WERI-Rb-1 (cell line): ENCODE measurements at regions not wholly inside any gene's neighbourhood (a gene's known extent, or its start where the extent isn't known, plus 50 kb on each side); places are given as distances from the start of the nearest gene placed in this dataset.

Source experiments
- DNase-seq: peaks from one replicate; pipeline ENCODE4 v3.0.0-alpha.2; 2020
- H3K27ac ChIP-seq: fragments of 250-450 bp; sonication (Bioruptor Pico); 2 replicates; pipeline ENCODE4 v1.5.1; 2020; ENCODE audit warnings: mild to moderate bottlenecking, moderate library complexity
- H3K27me3 ChIP-seq: fragments of 250-450 bp; sonication (Bioruptor Pico); 2 replicates; pipeline ENCODE4 v1.5.1; 2021; ENCODE audit warnings: mild to moderate bottlenecking, low read depth, moderate library complexity; ENCODE audit not compliant: insufficient read depth, severe bottlenecking
- H3K36me3 ChIP-seq: fragments of 250-450 bp; sonication (Bioruptor Pico); 2 replicates; pipeline ENCODE4 v1.5.1; 2020; ENCODE audit warnings: mild to moderate bottlenecking, moderate library complexity
- H3K4me3 ChIP-seq: 2 replicates; pipeline ENCODE4 v1.5.1; 2011; ENCODE audit warnings: low read depth, mild to moderate bottlenecking, control low read depth, low read length
- H3K9me3 ChIP-seq: fragments of 250-450 bp; sonication (Bioruptor Pico); 2 replicates; pipeline ENCODE4 v1.5.1; 2021; ENCODE audit warnings: mild to moderate bottlenecking, moderate library complexity; ENCODE audit not compliant: severe bottlenecking
- TF ChIP-seq, protein P1 (sequence below): IDR thresholded peaks from 2 replicates; pipeline ENCODE4 v1.5.1; 2011; ENCODE audit warnings: low read depth, mild to moderate bottlenecking, control low read depth, inconsistent platforms, low read length

DNA sequence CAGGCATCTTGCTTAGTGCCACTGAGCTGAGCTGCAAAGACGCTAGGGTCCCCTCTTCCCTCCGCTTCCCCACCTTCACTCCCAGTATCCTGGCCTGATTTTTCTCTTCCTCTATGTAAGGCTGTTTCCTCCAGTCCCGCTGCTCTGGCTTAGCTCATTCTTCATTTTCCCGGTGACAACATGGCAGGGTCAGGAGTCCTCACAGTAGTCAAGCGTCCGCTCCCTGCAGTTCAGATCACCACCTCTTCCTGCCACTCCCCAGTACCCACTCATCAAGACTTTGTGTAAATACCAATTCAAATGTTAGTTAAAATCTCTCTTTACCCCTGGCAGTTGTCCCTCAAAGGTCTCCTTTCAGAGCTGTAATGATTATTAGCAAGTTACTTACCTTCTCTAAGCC, 650.4 kb upstream of the CELF2 start:
- TF ChIP-seq, protein P1, sequence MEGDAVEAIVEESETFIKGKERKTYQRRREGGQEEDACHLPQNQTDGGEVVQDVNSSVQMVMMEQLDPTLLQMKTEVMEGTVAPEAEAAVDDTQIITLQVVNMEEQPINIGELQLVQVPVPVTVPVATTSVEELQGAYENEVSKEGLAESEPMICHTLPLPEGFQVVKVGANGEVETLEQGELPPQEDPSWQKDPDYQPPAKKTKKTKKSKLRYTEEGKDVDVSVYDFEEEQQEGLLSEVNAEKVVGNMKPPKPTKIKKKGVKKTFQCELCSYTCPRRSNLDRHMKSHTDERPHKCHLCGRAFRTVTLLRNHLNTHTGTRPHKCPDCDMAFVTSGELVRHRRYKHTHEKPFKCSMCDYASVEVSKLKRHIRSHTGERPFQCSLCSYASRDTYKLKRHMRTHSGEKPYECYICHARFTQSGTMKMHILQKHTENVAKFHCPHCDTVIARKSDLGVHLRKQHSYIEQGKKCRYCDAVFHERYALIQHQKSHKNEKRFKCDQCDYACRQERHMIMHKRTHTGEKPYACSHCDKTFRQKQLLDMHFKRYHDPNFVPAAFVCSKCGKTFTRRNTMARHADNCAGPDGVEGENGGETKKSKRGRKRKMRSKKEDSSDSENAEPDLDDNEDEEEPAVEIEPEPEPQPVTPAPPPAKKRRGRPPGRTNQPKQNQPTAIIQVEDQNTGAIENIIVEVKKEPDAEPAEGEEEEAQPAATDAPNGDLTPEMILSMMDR: no peak
- H3K9me3 ChIP-seq: no peaks in the 10 kb centered on the region
- H3K4me3 ChIP-seq: no peak overlapping the region
- no peaks in the 10 kb centered on the region for H3K36me3 ChIP-seq
- no peak for DNase-seq
- H3K27ac ChIP-seq: no peak overlapping the region
- H3K27me3 ChIP-seq: no peaks in the 10 kb centered on the region

DNA sequence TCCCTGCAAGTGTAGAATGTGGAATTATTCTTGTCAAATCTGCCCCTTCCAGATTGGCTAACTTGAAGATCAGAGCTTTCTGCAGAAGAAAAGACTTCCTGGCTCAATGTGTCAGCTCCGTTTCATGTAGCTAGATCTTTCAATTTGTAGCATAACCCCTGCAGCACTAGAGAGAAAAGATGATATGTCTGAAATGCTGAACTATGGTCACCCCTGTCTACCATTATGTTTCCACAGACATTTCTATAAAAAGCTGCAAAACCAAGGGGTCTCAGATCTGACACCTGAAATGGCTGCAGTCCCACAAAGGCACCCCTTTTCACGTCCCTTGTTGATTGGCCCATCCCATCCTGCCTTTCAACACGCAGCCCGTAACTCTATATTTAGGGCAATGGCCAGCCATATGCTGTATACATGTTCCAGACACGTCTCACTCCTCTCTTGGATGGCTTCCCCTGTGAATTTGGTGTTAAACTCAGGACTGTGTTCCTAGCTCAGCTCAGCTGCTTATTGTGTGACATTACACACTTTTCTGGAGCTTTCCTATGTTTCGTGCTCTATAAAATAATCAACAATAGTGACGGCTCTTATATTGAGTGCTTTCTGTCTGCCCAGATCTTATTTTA, 648.6 kb upstream of the CELF2 start:
- no peaks in the 10 kb centered on the region for H3K9me3 ChIP-seq
- H3K36me3 ChIP-seq: no peaks in the 10 kb centered on the region
- TF ChIP-seq, protein P1: no peak
- no peak for DNase-seq
- H3K4me3 ChIP-seq: no peak overlapping the region
- no peaks in the 10 kb centered on the region for H3K27me3 ChIP-seq
- H3K27ac ChIP-seq: no peak overlapping the region

DNA sequence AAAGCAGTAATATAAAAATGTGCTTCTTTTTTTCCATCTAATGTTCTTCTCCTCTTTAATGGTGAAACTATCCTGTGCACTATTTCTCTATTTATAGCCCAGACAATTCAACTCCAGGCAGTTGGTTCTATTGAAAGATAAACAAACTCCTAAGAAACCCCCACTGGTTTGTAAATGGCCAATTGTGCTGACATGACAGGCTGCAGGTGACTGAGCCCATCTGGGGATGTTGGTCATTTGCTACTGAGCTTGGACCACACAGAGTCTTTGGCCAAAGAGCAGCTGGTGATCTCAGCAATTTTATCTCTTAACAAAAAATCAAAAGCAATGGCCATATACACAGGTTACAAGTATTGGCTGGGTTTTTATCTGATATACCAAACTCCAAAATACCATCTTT, 631.8 kb upstream of the CELF2 start:
- H3K27me3 ChIP-seq: no peaks in the 10 kb centered on the region
- H3K4me3 ChIP-seq: no peak overlapping the region
- H3K36me3 ChIP-seq: no peaks in the 10 kb centered on the region
- DNase-seq: no peak
- TF ChIP-seq, protein P1: no peak
- no peak overlapping the region for H3K27ac ChIP-seq
- no peaks in the 10 kb centered on the region for H3K9me3 ChIP-seq

DNA sequence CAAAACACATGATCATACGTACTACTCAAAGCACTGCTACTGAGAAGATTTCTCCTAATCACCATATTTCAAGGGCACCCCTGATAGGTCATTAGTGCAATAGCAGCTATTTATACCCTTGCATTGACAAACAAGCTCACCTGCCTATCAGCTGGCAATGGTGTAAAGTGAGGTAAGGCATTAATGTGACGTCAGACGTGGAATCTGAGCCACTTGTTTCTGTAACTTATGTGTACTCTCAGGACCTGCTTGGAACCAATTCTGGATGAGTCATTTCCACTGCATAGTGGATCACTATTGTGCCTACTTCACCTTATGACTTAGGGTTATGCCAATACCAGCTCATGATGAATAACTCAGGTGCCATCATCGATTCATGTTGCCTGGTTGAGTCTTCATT, 628.5 kb upstream of the CELF2 start:
- Histone ChIP-seq H3K27me3 (no peaks in the 10 kb centered on the region), H3K4me3 (no peak overlapping the region), H3K27ac (no peak overlapping the region), H3K9me3 (no peaks in the 10 kb centered on the region), H3K36me3 (no peaks in the 10 kb centered on the region)
- no peak for DNase-seq
- TF ChIP-seq, protein P1: no peak

DNA sequence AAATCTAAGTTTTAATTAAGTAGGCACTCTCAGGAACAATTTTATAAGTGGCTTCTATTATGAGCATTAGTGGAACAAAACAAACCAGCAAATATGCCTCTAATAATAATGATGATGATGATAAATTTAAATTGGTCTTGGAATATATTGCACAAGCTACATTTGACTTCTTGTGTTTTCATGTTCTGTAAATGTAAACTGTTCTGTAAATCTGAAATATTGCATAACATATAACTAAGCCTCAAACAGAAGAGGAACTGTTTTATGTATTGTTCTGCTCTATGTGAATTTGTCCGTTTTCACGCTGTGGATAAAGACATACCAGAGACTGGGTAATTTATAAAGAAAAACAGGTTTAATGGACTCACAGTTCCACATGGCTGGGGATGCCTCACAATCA, 625.2 kb upstream of the CELF2 start:
- Histone ChIP-seq H3K4me3 (no peak overlapping the region), H3K27ac (no peak overlapping the region), H3K9me3 (no peaks in the 10 kb centered on the region), H3K27me3 (no peaks in the 10 kb centered on the region), H3K36me3 (no peaks in the 10 kb centered on the region)
- no peak for DNase-seq
- TF ChIP-seq, protein P1: no peak
